ENCODE measurements at regions not wholly inside any gene's neighbourhood (a gene's known extent, or its start where the extent isn't known, plus 50 kb on each side); places are given as distances from the start of the nearest gene placed in this dataset.

DNA sequence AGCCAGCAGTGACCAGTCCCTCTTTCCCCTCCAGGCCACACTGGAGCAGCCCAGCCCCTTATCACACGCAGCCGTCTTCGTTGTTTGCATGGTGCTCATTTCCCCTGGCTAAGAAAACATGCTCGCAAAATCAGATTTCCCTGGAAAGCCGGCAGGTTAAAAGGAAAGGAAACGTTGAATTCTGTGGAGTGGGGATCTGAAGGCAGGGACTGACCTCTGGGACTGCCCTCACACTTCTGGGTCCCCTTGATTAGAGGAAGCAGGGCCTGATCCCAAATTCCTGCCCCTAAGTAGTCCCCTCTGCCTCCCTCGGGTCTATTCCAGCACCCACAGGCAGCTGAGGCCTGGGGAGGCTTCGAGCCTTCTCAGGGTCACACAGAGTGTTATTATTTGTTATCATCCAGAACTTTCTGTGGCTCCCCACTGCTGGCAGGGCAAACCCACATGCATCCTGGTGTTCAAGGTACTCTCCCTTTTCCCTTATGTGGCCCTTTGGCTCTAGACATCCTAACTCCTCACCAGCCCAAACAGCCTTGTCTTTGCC is 125.2 kb upstream of the ZBTB40 start:
- TF ChIP-seq EZH2 (IDR thresholded peaks at IDR 0.05; ENCODE audit: low read depth, low read length, severe bottlenecking) (no peak), KDM1A (IDR thresholded peaks at IDR 0.05; ENCODE audit: borderline replicate concordance, low read length) (no peak), HDAC2 (IDR thresholded peaks at IDR 0.05; ENCODE audit: borderline replicate concordance in 1 of 2, low read depth in 2 of 2, low read length in 2 of 2) (no peak), TCF12 (IDR thresholded peaks at IDR 0.05; ENCODE audit: low read depth, low read length) (no peak), ZNF274 (IDR thresholded peaks at IDR 0.05; ENCODE audit: borderline replicate concordance, extremely low read depth, low read length) (no peak), POLR2A (IDR thresholded peaks at IDR 0.05; ENCODE audit: control extremely low read depth in 1 of 2, low read depth in 2 of 2, low read length in 2 of 2) (no peak), SP1 (IDR thresholded peaks at IDR 0.05; ENCODE audit: low read depth, low read length) (no peak), TAF1 (IDR thresholded peaks at IDR 0.05; ENCODE audit: low read depth, low read length) (no peak), RAD21 (IDR thresholded peaks at IDR 0.05 in 1 of 2, conservative IDR thresholded peaks at IDR 0.05 in 1 of 2; ENCODE audit: low read depth in 2 of 2, low read length in 2 of 2) (no peak), CEBPB (IDR thresholded peaks at IDR 0.05; ENCODE audit: low read depth, low read length) (no peak), NANOG (IDR thresholded peaks at IDR 0.05; ENCODE audit: insufficient read depth, low read depth, low read length, poor library complexity, severe bottlenecking) (no peak)
- TF ChIP-seq, protein P1, sequence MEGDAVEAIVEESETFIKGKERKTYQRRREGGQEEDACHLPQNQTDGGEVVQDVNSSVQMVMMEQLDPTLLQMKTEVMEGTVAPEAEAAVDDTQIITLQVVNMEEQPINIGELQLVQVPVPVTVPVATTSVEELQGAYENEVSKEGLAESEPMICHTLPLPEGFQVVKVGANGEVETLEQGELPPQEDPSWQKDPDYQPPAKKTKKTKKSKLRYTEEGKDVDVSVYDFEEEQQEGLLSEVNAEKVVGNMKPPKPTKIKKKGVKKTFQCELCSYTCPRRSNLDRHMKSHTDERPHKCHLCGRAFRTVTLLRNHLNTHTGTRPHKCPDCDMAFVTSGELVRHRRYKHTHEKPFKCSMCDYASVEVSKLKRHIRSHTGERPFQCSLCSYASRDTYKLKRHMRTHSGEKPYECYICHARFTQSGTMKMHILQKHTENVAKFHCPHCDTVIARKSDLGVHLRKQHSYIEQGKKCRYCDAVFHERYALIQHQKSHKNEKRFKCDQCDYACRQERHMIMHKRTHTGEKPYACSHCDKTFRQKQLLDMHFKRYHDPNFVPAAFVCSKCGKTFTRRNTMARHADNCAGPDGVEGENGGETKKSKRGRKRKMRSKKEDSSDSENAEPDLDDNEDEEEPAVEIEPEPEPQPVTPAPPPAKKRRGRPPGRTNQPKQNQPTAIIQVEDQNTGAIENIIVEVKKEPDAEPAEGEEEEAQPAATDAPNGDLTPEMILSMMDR (IDR thresholded peaks at IDR 0.05; ENCODE audit: control extremely low read depth in 1 of 3, insufficient read depth in 1 of 3, low read depth in 1 of 3, low read length in 3 of 3), result no peak
- TF ChIP-seq, protein P2, sequence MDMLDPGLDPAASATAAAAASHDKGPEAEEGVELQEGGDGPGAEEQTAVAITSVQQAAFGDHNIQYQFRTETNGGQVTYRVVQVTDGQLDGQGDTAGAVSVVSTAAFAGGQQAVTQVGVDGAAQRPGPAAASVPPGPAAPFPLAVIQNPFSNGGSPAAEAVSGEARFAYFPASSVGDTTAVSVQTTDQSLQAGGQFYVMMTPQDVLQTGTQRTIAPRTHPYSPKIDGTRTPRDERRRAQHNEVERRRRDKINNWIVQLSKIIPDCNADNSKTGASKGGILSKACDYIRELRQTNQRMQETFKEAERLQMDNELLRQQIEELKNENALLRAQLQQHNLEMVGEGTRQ (IDR thresholded peaks at IDR 0.05; ENCODE audit: low read length), result no peak

Data from H1 (cell line).